SK-N-SH (cell line): ENCODE measurements at regions not wholly inside any gene's neighbourhood (a gene's known extent, or its start where the extent isn't known, plus 50 kb on each side); places are given as distances from the start of the nearest gene placed in this dataset.

Experiments used
- ELF1 ChIP-seq: IDR thresholded peaks from 2 replicates; pipeline ENCODE4 v1.4.0; 2012
- GABPA ChIP-seq: IDR thresholded peaks from 2 replicates; pipeline ENCODE4 v1.4.0; 2012; ENCODE audit warnings: low read depth, mild to moderate bottlenecking
- RAD21 ChIP-seq: IDR thresholded peaks from 2 replicates; pipeline ENCODE4 v1.6.1; 2012; ENCODE audit warnings: mild to moderate bottlenecking, low read length
- RXRA ChIP-seq: IDR thresholded peaks from 2 replicates; pipeline ENCODE4 v1.4.0; 2012; ENCODE audit warnings: low read depth, mild to moderate bottlenecking, borderline replicate concordance
- TF ChIP-seq, protein P1 (sequence below): fragments of 200-600 bp; sonication (generic); IDR thresholded peaks from 2 replicates; pipeline ENCODE4 v1.6.1; 2017; ENCODE audit warnings: antibody characterized with exemption, mild to moderate bottlenecking, moderate library complexity
- TF ChIP-seq, protein P2 (sequence below): IDR thresholded peaks from 2 replicates; pipeline ENCODE4 v1.6.1; 2012; ENCODE audit warnings: mild to moderate bottlenecking, low read depth, low read length, moderate library complexity

DNA sequence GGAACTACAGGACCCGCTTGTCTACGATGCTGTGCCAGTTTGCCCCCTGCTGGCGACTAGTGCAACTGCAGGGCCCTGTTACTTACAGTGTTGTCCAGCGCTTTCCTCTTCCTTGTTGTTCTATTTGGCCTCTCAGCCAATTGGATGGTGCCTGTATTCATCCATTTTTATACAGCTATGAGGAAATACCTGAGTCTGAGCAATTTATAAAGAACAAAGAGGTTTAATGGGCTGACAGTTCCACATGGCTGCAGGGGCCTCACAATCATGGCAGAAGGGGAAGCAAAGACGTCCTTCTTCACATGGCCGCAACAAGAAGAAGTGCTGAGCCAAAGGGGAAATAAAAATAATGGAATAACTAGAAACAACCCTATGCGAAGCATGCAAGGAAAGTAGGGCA is 78.7 kb upstream of the PLEKHG4B start:
- TF ChIP-seq, protein P1, sequence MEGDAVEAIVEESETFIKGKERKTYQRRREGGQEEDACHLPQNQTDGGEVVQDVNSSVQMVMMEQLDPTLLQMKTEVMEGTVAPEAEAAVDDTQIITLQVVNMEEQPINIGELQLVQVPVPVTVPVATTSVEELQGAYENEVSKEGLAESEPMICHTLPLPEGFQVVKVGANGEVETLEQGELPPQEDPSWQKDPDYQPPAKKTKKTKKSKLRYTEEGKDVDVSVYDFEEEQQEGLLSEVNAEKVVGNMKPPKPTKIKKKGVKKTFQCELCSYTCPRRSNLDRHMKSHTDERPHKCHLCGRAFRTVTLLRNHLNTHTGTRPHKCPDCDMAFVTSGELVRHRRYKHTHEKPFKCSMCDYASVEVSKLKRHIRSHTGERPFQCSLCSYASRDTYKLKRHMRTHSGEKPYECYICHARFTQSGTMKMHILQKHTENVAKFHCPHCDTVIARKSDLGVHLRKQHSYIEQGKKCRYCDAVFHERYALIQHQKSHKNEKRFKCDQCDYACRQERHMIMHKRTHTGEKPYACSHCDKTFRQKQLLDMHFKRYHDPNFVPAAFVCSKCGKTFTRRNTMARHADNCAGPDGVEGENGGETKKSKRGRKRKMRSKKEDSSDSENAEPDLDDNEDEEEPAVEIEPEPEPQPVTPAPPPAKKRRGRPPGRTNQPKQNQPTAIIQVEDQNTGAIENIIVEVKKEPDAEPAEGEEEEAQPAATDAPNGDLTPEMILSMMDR: no peak
- TF ChIP-seq, protein P2, sequence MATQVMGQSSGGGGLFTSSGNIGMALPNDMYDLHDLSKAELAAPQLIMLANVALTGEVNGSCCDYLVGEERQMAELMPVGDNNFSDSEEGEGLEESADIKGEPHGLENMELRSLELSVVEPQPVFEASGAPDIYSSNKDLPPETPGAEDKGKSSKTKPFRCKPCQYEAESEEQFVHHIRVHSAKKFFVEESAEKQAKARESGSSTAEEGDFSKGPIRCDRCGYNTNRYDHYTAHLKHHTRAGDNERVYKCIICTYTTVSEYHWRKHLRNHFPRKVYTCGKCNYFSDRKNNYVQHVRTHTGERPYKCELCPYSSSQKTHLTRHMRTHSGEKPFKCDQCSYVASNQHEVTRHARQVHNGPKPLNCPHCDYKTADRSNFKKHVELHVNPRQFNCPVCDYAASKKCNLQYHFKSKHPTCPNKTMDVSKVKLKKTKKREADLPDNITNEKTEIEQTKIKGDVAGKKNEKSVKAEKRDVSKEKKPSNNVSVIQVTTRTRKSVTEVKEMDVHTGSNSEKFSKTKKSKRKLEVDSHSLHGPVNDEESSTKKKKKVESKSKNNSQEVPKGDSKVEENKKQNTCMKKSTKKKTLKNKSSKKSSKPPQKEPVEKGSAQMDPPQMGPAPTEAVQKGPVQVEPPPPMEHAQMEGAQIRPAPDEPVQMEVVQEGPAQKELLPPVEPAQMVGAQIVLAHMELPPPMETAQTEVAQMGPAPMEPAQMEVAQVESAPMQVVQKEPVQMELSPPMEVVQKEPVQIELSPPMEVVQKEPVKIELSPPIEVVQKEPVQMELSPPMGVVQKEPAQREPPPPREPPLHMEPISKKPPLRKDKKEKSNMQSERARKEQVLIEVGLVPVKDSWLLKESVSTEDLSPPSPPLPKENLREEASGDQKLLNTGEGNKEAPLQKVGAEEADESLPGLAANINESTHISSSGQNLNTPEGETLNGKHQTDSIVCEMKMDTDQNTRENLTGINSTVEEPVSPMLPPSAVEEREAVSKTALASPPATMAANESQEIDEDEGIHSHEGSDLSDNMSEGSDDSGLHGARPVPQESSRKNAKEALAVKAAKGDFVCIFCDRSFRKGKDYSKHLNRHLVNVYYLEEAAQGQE: no peak
- no peak for TF ChIP-seq RXRA
- no peak for TF ChIP-seq ELF1
- TF ChIP-seq RAD21: no peak
- no peak for TF ChIP-seq GABPA
